Activated T-cell treated with anti-CD3 and anti-CD28 coated beads for 48 hours (primary cell): ENCODE measurements at regions not wholly inside any gene's neighbourhood (a gene's known extent, or its start where the extent isn't known, plus 50 kb on each side); places are given as distances from the start of the nearest gene placed in this dataset.
"Not testable (repeated sequence)": the region's sequence is repeated elsewhere in the genome, so short reads cannot be mapped to it uniquely, and the experiment has no call there.

Experiments
- DNase-seq: peaks from one replicate; pipeline ENCODE4 v3.0.0-alpha.2; 2020; ENCODE audit warnings: low read depth

GRCh38 chr7:114279901-114280300 lies 134.7 kb upstream of the FOXP2 start:
- DNase-seq = no peak

GRCh38 chr7:114273218-114273617 lies 141.4 kb upstream of the FOXP2 start:
- no peak for DNase-seq

- no peak for DNase-seq
Observed at GRCh38 chr7:114269714-114270113, 144.9 kb upstream of the FOXP2 start.

GRCh38 chr7:114267550-114267949 lies 147.1 kb upstream of the FOXP2 start:
- DNase-seq = not testable (repeated sequence)

GRCh38 chr7:114264023-114264422 lies 150.6 kb upstream of the FOXP2 start:
- DNase-seq = no peak

- no peak for DNase-seq
Observed at GRCh38 chr7:114263219-114263618, 151.4 kb upstream of the FOXP2 start.

GRCh38 chr7:114255404-114255841 lies 159.2 kb upstream of the FOXP2 start:
- DNase-seq = no peak

GRCh38 chr7:114243646-114244045 lies 171.0 kb upstream of the FOXP2 start:
- DNase-seq = no peak

- no peak for DNase-seq
Observed at GRCh38 chr7:114242992-114243507, 171.6 kb upstream of the FOXP2 start.

- DNase-seq = no peak
Observed at GRCh38 chr7:114229246-114229645, 185.4 kb upstream of the FOXP2 start.

- DNase-seq = no peak
Observed at GRCh38 chr7:114225784-114226183, 188.8 kb upstream of the FOXP2 start.

GRCh38 chr7:114218283-114218682 lies 196.3 kb upstream of the FOXP2 start:
- DNase-seq = no peak

GRCh38 chr7:114217026-114217806 lies 197.4 kb upstream of the FOXP2 start:
- no peak for DNase-seq

GRCh38 chr7:114214466-114214865 lies 200.1 kb upstream of the FOXP2 start:
- DNase-seq = no peak

- no peak for DNase-seq
Observed at GRCh38 chr7:114212721-114213429, 201.7 kb upstream of the FOXP2 start.

GRCh38 chr7:114209968-114210367 lies 204.6 kb upstream of the FOXP2 start:
- no peak for DNase-seq

- no peak for DNase-seq
Observed at GRCh38 chr7:114206688-114207087, 207.9 kb upstream of the FOXP2 start.

- no peak for DNase-seq
Observed at GRCh38 chr7:114196517-114196916, 218.1 kb upstream of the FOXP2 start.

GRCh38 chr7:114190387-114190786 lies 224.2 kb upstream of the FOXP2 start:
- DNase-seq = no peak

- DNase-seq = no peak
Observed at GRCh38 chr7:114183311-114184088, 231.1 kb upstream of the FOXP2 start.

- DNase-seq = no peak
Observed at GRCh38 chr7:114182837-114183236, 231.8 kb upstream of the FOXP2 start.

GRCh38 chr7:114181280-114181679 lies 233.3 kb upstream of the FOXP2 start:
- no peak for DNase-seq
